IMR-90 (cell line): ENCODE measurements at regions not wholly inside any gene's neighbourhood (a gene's known extent, or its start where the extent isn't known, plus 50 kb on each side); places are given as distances from the start of the nearest gene placed in this dataset.

Experiments used
- ATAC-seq: fragments of 200-7000 bp; cut with Tn5 transposase; 2 replicates; pipeline ENCODE4 v1.9.1; 2020; ENCODE audit warnings: low read depth, mild to moderate bottlenecking, moderate library complexity
- BruUV-seq: library from RNA; stranded (reverse); fragments of 400-500 nt; replicated peaks from 2 replicates; lab custom pipeline; 2021; lab: Mats Ljungman, UMichigan
- CTCF ChIA-PET: fragments of 300-600 bp; formaldehyde crosslinking; extraction: SDS; loops from one replicate; lab custom pipeline; 2021; ENCODE audit warnings: antibody characterized with exemption; lab: Yijun Ruan, JAX
- POLR2A ChIA-PET: fragments of 300-600 bp; sonication (Branson Sonifier 250); formaldehyde crosslinking; loops from one replicate; lab custom pipeline; 2022; ENCODE audit warnings: antibody characterized with exemption; ENCODE audit not compliant: unreplicated experiment; lab: Charles Lee
- DNase-seq: peaks from one replicate; pipeline ENCODE4 v3.0.0; 2013
- H2AFZ ChIP-seq: replicated peaks from 2 replicates; pipeline ENCODE3; 2013; ENCODE audit warnings: low read length, mild to moderate bottlenecking; ENCODE audit not compliant: poor library complexity
- H2AK5ac ChIP-seq: 2 replicates; pipeline ENCODE4 v1.6.1; 2013; ENCODE audit warnings: low read depth, low read length, inconsistent platforms
- H2AK9ac ChIP-seq: replicated peaks from 2 replicates; pipeline ENCODE3; 2013; ENCODE audit warnings: mild to moderate bottlenecking, low read depth, low read length, moderate library complexity; ENCODE audit not compliant: poor library complexity
- H2BK120ac ChIP-seq: 2 replicates; pipeline ENCODE4 v1.6.1; 2013; ENCODE audit warnings: low read depth, low read length, inconsistent platforms
- H2BK15ac ChIP-seq: 3 replicates; pipeline ENCODE4 v1.6.1; 2013; ENCODE audit warnings: low read depth, low read length, inconsistent platforms
- H2BK20ac ChIP-seq: 2 replicates; pipeline ENCODE4 v1.6.1; 2013; ENCODE audit warnings: low read depth, mild to moderate bottlenecking, inconsistent platforms, low read length, moderate library complexity
- H2BK5ac ChIP-seq: 2 replicates; pipeline ENCODE4 v1.6.1; 2013; ENCODE audit warnings: mild to moderate bottlenecking, low read depth, low read length, inconsistent platforms; ENCODE audit not compliant: poor library complexity, severe bottlenecking
- H3K14ac ChIP-seq: replicated peaks from 2 replicates; pipeline ENCODE4 v1.6.1; 2013; ENCODE audit warnings: low read depth, low read length, inconsistent platforms
- H3K18ac ChIP-seq: 2 replicates; pipeline ENCODE4 v1.6.1; 2013; ENCODE audit warnings: low read depth, low read length, control low read depth
- H3K23ac ChIP-seq: 2 replicates; pipeline ENCODE4 v1.6.1; 2013; ENCODE audit warnings: low read depth, low read length, inconsistent platforms
- H3K27ac ChIP-seq: 2 replicates; pipeline ENCODE4 v1.5.1; 2013; ENCODE audit warnings: mild to moderate bottlenecking, control low read depth, low read length; ENCODE audit not compliant: insufficient read depth
- H3K27me3 ChIP-seq: 2 replicates; pipeline ENCODE4 v1.6.1; 2013; ENCODE audit warnings: low read length; ENCODE audit not compliant: control insufficient read depth, insufficient read depth
- H3K36me3 ChIP-seq: 2 replicates; pipeline ENCODE4 v1.6.1; 2013; ENCODE audit warnings: low read length, mixed read lengths; ENCODE audit not compliant: control insufficient read depth, insufficient read depth
- H3K4ac ChIP-seq: 2 replicates; pipeline ENCODE4 v1.6.1; 2013; ENCODE audit warnings: low read depth, low read length, inconsistent platforms
- H3K4me1 ChIP-seq: 2 replicates; pipeline ENCODE4 v1.6.1; 2013; ENCODE audit warnings: low read length, mixed read lengths; ENCODE audit not compliant: control insufficient read depth, insufficient read depth
- H3K4me2 ChIP-seq: 2 replicates; pipeline ENCODE4 v1.6.1; 2013; ENCODE audit warnings: low read depth, mild to moderate bottlenecking, control low read depth, low read length, moderate library complexity
- H3K4me3 ChIP-seq: 2 replicates; pipeline ENCODE4 v1.5.1; 2013; ENCODE audit warnings: low read depth, mild to moderate bottlenecking, control low read depth, low read length, moderate library complexity; ENCODE audit not compliant: insufficient read depth
- H3K56ac ChIP-seq: 2 replicates; pipeline ENCODE4 v1.6.1; 2013; ENCODE audit warnings: low read length, inconsistent platforms; ENCODE audit not compliant: insufficient read depth; ENCODE audit errors: extremely low read depth
- H3K79me1 ChIP-seq, 2 experiments: 2 replicates each; pipeline ENCODE4 v1.6.1; 2013; ENCODE audit warnings: low read length in 2 of 2, inconsistent platforms in 1 of 2, low read depth in 1 of 2
- H3K9ac ChIP-seq: 2 replicates; pipeline ENCODE4 v1.6.1; 2013; ENCODE audit warnings: low read depth, low read length, control low read depth
- H3K9me1 ChIP-seq: 2 replicates; pipeline ENCODE4 v1.6.1; 2013; ENCODE audit warnings: low read length, inconsistent platforms; ENCODE audit not compliant: insufficient read depth
- H3K9me3 ChIP-seq: 2 replicates; pipeline ENCODE4 v1.6.1; 2013; ENCODE audit warnings: low read length; ENCODE audit not compliant: control insufficient read depth, insufficient read depth
- H4K20me1 ChIP-seq: 2 replicates; pipeline ENCODE4 v1.6.1; 2013; ENCODE audit warnings: low read length, inconsistent platforms; ENCODE audit not compliant: insufficient read depth
- H4K5ac ChIP-seq: 2 replicates; pipeline ENCODE4 v1.6.1; 2013; ENCODE audit warnings: mild to moderate bottlenecking, low read depth, low read length, control low read depth
- H4K8ac ChIP-seq, 2 experiments: 2 replicates each; pipeline ENCODE4 v1.6.1; 2013; ENCODE audit warnings: low read depth in 2 of 2, low read length in 2 of 2, control low read depth in 1 of 2, inconsistent platforms in 1 of 2
- H4K91ac ChIP-seq: 2 replicates; pipeline ENCODE4 v1.6.1; 2013; ENCODE audit warnings: low read depth, low read length, inconsistent platforms; ENCODE audit not compliant: insufficient read depth
- BHLHE40 ChIP-seq: fragments of 150-350 bp; IDR thresholded peaks from 2 replicates; pipeline ENCODE4 v1.6.1; 2016; ENCODE audit warnings: mild to moderate bottlenecking, low read depth, low read length
- CEBPB ChIP-seq: IDR thresholded peaks from 2 replicates; pipeline ENCODE4 v1.6.1; 2012; ENCODE audit warnings: low read depth, low read length, improper control_type of control experiment
- CHD1 ChIP-seq: IDR thresholded peaks from 2 replicates; pipeline ENCODE4 v1.6.1; 2012; ENCODE audit warnings: low read depth, low read length, improper control_type of control experiment
- CTCF ChIP-seq: conservative IDR thresholded peaks from 2 replicates; pipeline ENCODE4 v1.5.1; 2012; ENCODE audit warnings: mild to moderate bottlenecking, low read depth, low read length, improper control_type of control experiment
- ELK1 ChIP-seq: fragments of 150-350 bp; IDR thresholded peaks from 2 replicates; pipeline ENCODE4 v1.6.1; 2016; ENCODE audit warnings: low read depth, mild to moderate bottlenecking, low read length, moderate library complexity, borderline replicate concordance
- FOS ChIP-seq: fragments of 150-350 bp; IDR thresholded peaks from 2 replicates; pipeline ENCODE4 v1.6.1; 2016; ENCODE audit warnings: low read depth, low read length
- MAFK ChIP-seq: IDR thresholded peaks from 2 replicates; pipeline ENCODE4 v1.6.1; 2012; ENCODE audit warnings: low read depth, low read length, improper control_type of control experiment
- MAZ ChIP-seq: IDR thresholded peaks from 2 replicates; pipeline ENCODE4 v1.6.1; 2012; ENCODE audit warnings: low read depth, mild to moderate bottlenecking, low read length, improper control_type of control experiment, moderate library complexity, borderline replicate concordance
- MXI1 ChIP-seq: IDR thresholded peaks from 2 replicates; pipeline ENCODE4 v1.6.1; 2012; ENCODE audit warnings: low read depth, mild to moderate bottlenecking, low read length, moderate library complexity, borderline replicate concordance
- NFE2L2 ChIP-seq: fragments of 150-350 bp; IDR thresholded peaks from 2 replicates; pipeline ENCODE4 v1.6.1; 2016; ENCODE audit warnings: low read depth, mild to moderate bottlenecking, low read length
- POLR2A ChIP-seq: IDR thresholded peaks from 2 replicates; pipeline ENCODE4 v1.6.1; 2012; ENCODE audit warnings: mild to moderate bottlenecking, low read depth, low read length
- RAD21 ChIP-seq: IDR thresholded peaks from 2 replicates; pipeline ENCODE4 v1.6.1; 2012; ENCODE audit warnings: low read length, improper control_type of control experiment
- RCOR1 ChIP-seq: IDR thresholded peaks from 2 replicates; pipeline ENCODE4 v1.6.1; 2012; ENCODE audit warnings: mild to moderate bottlenecking, low read length, improper control_type of control experiment; ENCODE audit not compliant: insufficient replicate concordance
- RFX5 ChIP-seq: IDR thresholded peaks from 2 replicates; pipeline ENCODE4 v1.8.0; 2012; ENCODE audit warnings: low read depth, mild to moderate bottlenecking, low read length, moderate library complexity
- SMC3 ChIP-seq: fragments of 150-350 bp; IDR thresholded peaks from 2 replicates; pipeline ENCODE4 v1.6.1; 2016; ENCODE audit warnings: low read depth, mild to moderate bottlenecking, antibody characterized with exemption, low read length, moderate library complexity
- USF2 ChIP-seq: fragments of 150-350 bp; IDR thresholded peaks from 2 replicates; pipeline ENCODE4 v1.6.1; 2017; ENCODE audit warnings: mild to moderate bottlenecking, antibody characterized with exemption, low read length, low read depth
- WGBS, 2 experiments: methylation state at CpG; one replicate each; pipeline versions ENCODE4 v1.1.5 to v1.1.7; 2013; ENCODE audit warnings: missing lambda C conversion rate in 2 of 2; ENCODE audit not compliant: insufficient read length in 1 of 2; ENCODE audit errors: extremely low coverage in 2 of 2; 5-methylcytosine and 5-hydroxymethylcytosine counted together
- dilution Hi-C: fragments of 300-500 bp; cut with HindIII; formaldehyde crosslinking; loops from one replicate; pipeline ENCODE4 v1.14.3; 2018; ENCODE audit warnings: low sequenced_read_pairs; ENCODE audit not compliant: unreplicated experiment
- in situ Hi-C: fragments of 300-500 bp; cut with MboI; formaldehyde crosslinking; loops from 3 replicates; pipeline ENCODE4 v1.14.3; 2019; ENCODE audit warnings: low sequenced_read_pairs, inconsistent platforms, mixed read lengths
- intact Hi-C: fragments of 100-400 bp; cut with micrococcal nuclease; formaldehyde crosslinking; loops from 2 replicates; pipeline ENCODE4 v1.10.0; 2022

- ChIA-PET POLR2A (no interaction called here), CTCF (no interaction called here)
- H3K4me1 ChIP-seq, result no peaks in the 10 kb centered on the region
- H3K27me3 ChIP-seq, result no peaks in the 10 kb centered on the region
- intact Hi-C loops, result no loop called here
- H4K8ac ChIP-seq, result no peak overlapping the region
- WGBS, 2 experiments, result no CpG with 5 or more reads among the region's 3 CpGs
- no peak for TF ChIP-seq RAD21
- no peak for TF ChIP-seq CHD1
- TF ChIP-seq USF2, result no peak
- TF ChIP-seq POLR2A, result no peak
- no peak for TF ChIP-seq SMC3
- no peak for TF ChIP-seq CTCF
- TF ChIP-seq CEBPB, result no peak
- no peak for TF ChIP-seq BHLHE40
- no peak for TF ChIP-seq MAFK
- TF ChIP-seq NFE2L2, result no peak
- no peak for TF ChIP-seq MXI1
- TF ChIP-seq ELK1, result no peak
- TF ChIP-seq RFX5, result no peak
- TF ChIP-seq FOS, result no peak
- no peak for TF ChIP-seq MAZ
- TF ChIP-seq RCOR1, result no peak
- H3K9me1 ChIP-seq, result no peaks in the 10 kb centered on the region
- no peak overlapping the region for H3K4me2 ChIP-seq
- H3K56ac ChIP-seq, result no peak overlapping the region
- H2BK20ac ChIP-seq, result no peak overlapping the region
- no peak overlapping the region for H3K14ac ChIP-seq
- no peaks in the 10 kb centered on the region for H3K79me1 ChIP-seq
- H4K5ac ChIP-seq, result no peak overlapping the region
- H3K9me3 ChIP-seq, result no peaks in the 10 kb centered on the region
- no peaks in the 10 kb centered on the region for H3K36me3 ChIP-seq
- no peak overlapping the region for H3K18ac ChIP-seq
- no peak overlapping the region for H2AK5ac ChIP-seq
- DNase-seq, result peak; percentile 2
- no peak overlapping the region for H3K27ac ChIP-seq
- dilution Hi-C loops, result no loop called here
- H3K9ac ChIP-seq, result no peak overlapping the region
- H4K91ac ChIP-seq, result no peak overlapping the region
- H2BK120ac ChIP-seq, result no peak overlapping the region
- no peak overlapping the region for H3K4me3 ChIP-seq
- no peak overlapping the region for H2BK15ac ChIP-seq
- no peak overlapping the region for H2BK5ac ChIP-seq
- in situ Hi-C loops, result no loop called here
- no peak overlapping the region for H2AFZ ChIP-seq
- H4K20me1 ChIP-seq, result no peaks in the 10 kb centered on the region
- no peak overlapping the region for H3K4ac ChIP-seq
- no peak overlapping the region for H2AK9ac ChIP-seq
- ATAC-seq, result no peak
- no TSS peak for BruUV-seq
- no peak overlapping the region for H3K23ac ChIP-seq
These were observed 82.9 kb upstream of the BANK1 start for GRCh38 chr4:101707596-101707995.
